WTC11 (cell line): ENCODE measurements at regions not wholly inside any gene's neighbourhood (a gene's known extent, or its start where the extent isn't known, plus 50 kb on each side); places are given as distances from the start of the nearest gene placed in this dataset.
A peak's percentile ranks its signal among the peaks of the same experiment; 100 is the strongest.

ENCODE experiments used
- ATAC-seq: fragments of 200-7000 bp; cut with Tn5 transposase; 2 replicates; pipeline ENCODE4 v1.10.0; 2021; ENCODE audit warnings: mild to moderate bottlenecking, moderate library complexity
- CTCF ChIA-PET: fragments of 300-600 bp; sonication (Branson Sonifier 250); formaldehyde crosslinking; loops from one replicate; lab custom pipeline; 2021; ENCODE audit warnings: antibody characterized with exemption; lab: Charles Lee
- POLR2A ChIA-PET: fragments of 350-600 bp; sonication (Branson Sonifier 250); formaldehyde crosslinking; loops from one replicate; lab custom pipeline; 2021; ENCODE audit warnings: antibody characterized with exemption; lab: Charles Lee
- DNase-seq: peaks from one replicate; pipeline ENCODE4 v3.0.0; 2021; ENCODE audit warnings: low spot score
- H3K27ac Mint-ChIP-seq: 2 replicates; pipeline ENCODE4 v1.8.0; 2021; ENCODE audit warnings: mixed read lengths
- H3K27me3 Mint-ChIP-seq: 2 replicates; pipeline ENCODE4 v1.8.0; 2021; ENCODE audit warnings: low read depth, mild to moderate bottlenecking, moderate library complexity, mixed read lengths
- H3K36me3 Mint-ChIP-seq: 2 replicates; pipeline ENCODE4 v1.8.0; 2021; ENCODE audit warnings: mixed read lengths
- H3K4me1 Mint-ChIP-seq: 2 replicates; pipeline ENCODE4 v1.8.0; 2022; ENCODE audit warnings: mixed read lengths
- H3K4me3 Mint-ChIP-seq: 2 replicates; pipeline ENCODE4 v1.8.0; 2021; ENCODE audit warnings: mild to moderate bottlenecking, moderate library complexity, mixed read lengths
- H3K9me3 Mint-ChIP-seq: 2 replicates; pipeline ENCODE4 v1.8.0; 2021; ENCODE audit warnings: mixed read lengths
- AFF4 ChIP-seq: sonication (generic); formaldehyde crosslinking; IDR thresholded peaks from 2 replicates; pipeline ENCODE4 v1.8.1; 2023; ENCODE audit warnings: mild to moderate bottlenecking, missing genetic modification reagents, borderline replicate concordance
- AR ChIP-seq: fragments of 250-450 bp; sonication (Bioruptor Pico); IDR thresholded peaks from 2 replicates; pipeline ENCODE4 v1.9.0; 2021; ENCODE audit warnings: mild to moderate bottlenecking
- ATF1 ChIP-seq: sonication (generic); formaldehyde crosslinking; IDR thresholded peaks from 2 replicates; pipeline ENCODE4 v1.8.1; 2023; ENCODE audit warnings: mild to moderate bottlenecking, moderate library complexity, missing genetic modification reagents
- ATF3 ChIP-seq: sonication (generic); formaldehyde crosslinking; conservative IDR thresholded peaks from 2 replicates; pipeline ENCODE4 v1.8.1; 2022; ENCODE audit warnings: mild to moderate bottlenecking, missing genetic modification reagents
- ESRRA ChIP-seq: sonication (generic); formaldehyde crosslinking; IDR thresholded peaks from 2 replicates; pipeline ENCODE4 v1.8.1; 2022; ENCODE audit warnings: mild to moderate bottlenecking, missing genetic modification reagents, borderline replicate concordance
- GABPB1 ChIP-seq: sonication (generic); formaldehyde crosslinking; IDR thresholded peaks from 2 replicates; pipeline ENCODE4 v1.8.1; 2023; ENCODE audit warnings: mild to moderate bottlenecking, missing genetic modification reagents
- GTF2I ChIP-seq: fragments of 250-450 bp; sonication (Bioruptor Pico); conservative IDR thresholded peaks from 2 replicates; pipeline ENCODE4 v1.4.0; 2021; ENCODE audit warnings: mild to moderate bottlenecking
- IRF1 ChIP-seq: sonication (generic); formaldehyde crosslinking; IDR thresholded peaks from 2 replicates; pipeline ENCODE4 v1.8.0; 2023; ENCODE audit warnings: missing genetic modification reagents
- JAZF1 ChIP-seq: fragments of 250-450 bp; sonication (Bioruptor Pico); IDR thresholded peaks from 2 replicates; pipeline ENCODE4 v1.9.0; 2021; ENCODE audit warnings: moderate library complexity, mild to moderate bottlenecking, inconsistent platforms
- NFE2L1 ChIP-seq: sonication (generic); formaldehyde crosslinking; IDR thresholded peaks from 2 replicates; pipeline ENCODE4 v1.8.1; 2023; ENCODE audit warnings: missing genetic modification reagents
- TEAD4 ChIP-seq: sonication (generic); formaldehyde crosslinking; IDR thresholded peaks from 2 replicates; pipeline ENCODE4 v1.8.0; 2022; ENCODE audit warnings: mild to moderate bottlenecking, missing genetic modification reagents
- ZMAT4 ChIP-seq: fragments of 250-450 bp; sonication (Bioruptor Pico); IDR thresholded peaks from 2 replicates; pipeline ENCODE4 v1.9.0; 2021; ENCODE audit warnings: mild to moderate bottlenecking
- ZNF138 ChIP-seq: sonication (generic); formaldehyde crosslinking; conservative IDR thresholded peaks from 2 replicates; pipeline ENCODE4 v1.8.1; 2022; ENCODE audit warnings: mild to moderate bottlenecking, moderate library complexity, missing genetic modification reagents
- ZNF219 ChIP-seq: sonication (generic); formaldehyde crosslinking; IDR thresholded peaks from 2 replicates; pipeline ENCODE4 v1.8.0; 2023; ENCODE audit warnings: missing genetic modification reagents, mild to moderate bottlenecking, borderline replicate concordance
- ZNF263 ChIP-seq: sonication (generic); formaldehyde crosslinking; IDR thresholded peaks from 2 replicates; pipeline ENCODE4 v1.8.1; 2022; ENCODE audit warnings: low read depth, mild to moderate bottlenecking, moderate library complexity, missing genetic modification reagents
- ZNF281 ChIP-seq: sonication (generic); formaldehyde crosslinking; IDR thresholded peaks from 2 replicates; pipeline ENCODE4 v1.8.0; 2023; ENCODE audit warnings: mild to moderate bottlenecking, missing genetic modification reagents
- ZNF416 ChIP-seq: fragments of 250-450 bp; sonication (Bioruptor Pico); IDR thresholded peaks from 2 replicates; pipeline ENCODE4 v1.9.0; 2021; ENCODE audit warnings: mild to moderate bottlenecking, inconsistent platforms
- TF ChIP-seq, protein P1 (sequence below): sonication (generic); formaldehyde crosslinking; IDR thresholded peaks from 2 replicates; pipeline ENCODE4 v1.8.1; 2023; ENCODE audit warnings: mild to moderate bottlenecking, missing genetic modification reagents

DNA sequence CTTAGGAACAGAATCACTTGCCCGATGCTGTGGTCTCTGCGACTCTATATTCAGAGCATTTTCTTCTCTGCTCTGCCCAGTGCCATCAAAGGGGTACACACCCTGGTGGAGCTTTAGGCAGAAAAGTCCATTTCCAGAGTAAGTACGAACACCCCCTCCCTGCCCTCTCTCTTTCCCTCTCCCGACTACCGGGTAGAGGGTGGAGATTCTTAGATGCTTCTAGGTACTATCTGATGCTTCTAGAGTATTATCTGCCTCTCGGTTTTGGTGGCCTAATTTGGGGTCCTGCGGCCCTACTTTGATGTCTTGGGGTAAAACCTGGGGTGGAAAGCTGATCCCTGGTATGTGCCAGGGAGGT is 245.4 kb upstream of the SOX4 start:
- ChIA-PET POLR2A (no interaction called here), CTCF (interaction anchor here (0.6 to 1.5 kb wide), 3 partner anchors 14 to 257 kb away, joined by 3 read pairs; no protein-coding TSS in a partner anchor)
- ATAC-seq (peak; percentile 35; the same call in 1 of the 2 replicates), DNase-seq (no peak)
- Mint-ChIP-seq H3K9me3 (peaks cover 13% of the 10 kb centered on the region), H3K4me3 (no peak overlapping the region), H3K4me1 (peaks cover 12% of the 10 kb centered on the region), H3K27me3 (no peaks in the 10 kb centered on the region), H3K36me3 (no peaks in the 10 kb centered on the region), H3K27ac (no peak overlapping the region)
- TF ChIP-seq AFF4 (CRISPR knock-in tag) = no peak
- TF ChIP-seq ESRRA (CRISPR knock-in tag) = no peak
- TF ChIP-seq ATF3 = no peak
- no peak for TF ChIP-seq GTF2I (CRISPR knock-in tag)
- no peak for TF ChIP-seq ZNF138 (CRISPR knock-in tag)
- TF ChIP-seq ATF1 (CRISPR knock-in tag) = no peak
- no peak for TF ChIP-seq ZNF263 (CRISPR knock-in tag)
- no peak for TF ChIP-seq ZNF281
- TF ChIP-seq TEAD4 (CRISPR knock-in tag) = no peak
- TF ChIP-seq ZNF219 (CRISPR knock-in tag) = no peak
- TF ChIP-seq ZNF416 = no peak
- TF ChIP-seq, protein P1, sequence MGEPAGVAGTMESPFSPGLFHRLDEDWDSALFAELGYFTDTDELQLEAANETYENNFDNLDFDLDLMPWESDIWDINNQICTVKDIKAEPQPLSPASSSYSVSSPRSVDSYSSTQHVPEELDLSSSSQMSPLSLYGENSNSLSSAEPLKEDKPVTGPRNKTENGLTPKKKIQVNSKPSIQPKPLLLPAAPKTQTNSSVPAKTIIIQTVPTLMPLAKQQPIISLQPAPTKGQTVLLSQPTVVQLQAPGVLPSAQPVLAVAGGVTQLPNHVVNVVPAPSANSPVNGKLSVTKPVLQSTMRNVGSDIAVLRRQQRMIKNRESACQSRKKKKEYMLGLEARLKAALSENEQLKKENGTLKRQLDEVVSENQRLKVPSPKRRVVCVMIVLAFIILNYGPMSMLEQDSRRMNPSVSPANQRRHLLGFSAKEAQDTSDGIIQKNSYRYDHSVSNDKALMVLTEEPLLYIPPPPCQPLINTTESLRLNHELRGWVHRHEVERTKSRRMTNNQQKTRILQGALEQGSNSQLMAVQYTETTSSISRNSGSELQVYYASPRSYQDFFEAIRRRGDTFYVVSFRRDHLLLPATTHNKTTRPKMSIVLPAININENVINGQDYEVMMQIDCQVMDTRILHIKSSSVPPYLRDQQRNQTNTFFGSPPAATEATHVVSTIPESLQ (CRISPR knock-in tag) = no peak
- no peak for TF ChIP-seq NFE2L1
- no peak for TF ChIP-seq AR
- TF ChIP-seq IRF1 (CRISPR knock-in tag) = no peak
- no peak for TF ChIP-seq JAZF1 (CRISPR knock-in tag)
- no peak for TF ChIP-seq ZMAT4
- TF ChIP-seq GABPB1 (CRISPR knock-in tag) = no peak
